OCI-LY7 (cell line): ENCODE measurements at regions not wholly inside any gene's neighbourhood (a gene's known extent, or its start where the extent isn't known, plus 50 kb on each side); places are given as distances from the start of the nearest gene placed in this dataset.

ENCODE experiments used
- EZH2phosphoT487 ChIP-seq: fragments of 200-600 bp; sonication (generic); IDR thresholded peaks from 2 replicates; pipeline ENCODE4 v1.6.1; 2018; ENCODE audit warnings: low read depth, borderline replicate concordance, mild to moderate bottlenecking, mixed run types, antibody characterized with exemption, low read length, moderate library complexity, mixed read lengths
- TF ChIP-seq, protein P1 (sequence below): fragments of 200-600 bp; sonication (generic); conservative IDR thresholded peaks from 2 replicates; pipeline ENCODE4 v1.5.1; 2014; ENCODE audit warnings: mild to moderate bottlenecking, antibody characterized with exemption, low read length, moderate library complexity, mixed read lengths

GRCh38 chr22:33144721-33145120 is 86.5 kb upstream of the SYN3 start:
- TF ChIP-seq, protein P1, sequence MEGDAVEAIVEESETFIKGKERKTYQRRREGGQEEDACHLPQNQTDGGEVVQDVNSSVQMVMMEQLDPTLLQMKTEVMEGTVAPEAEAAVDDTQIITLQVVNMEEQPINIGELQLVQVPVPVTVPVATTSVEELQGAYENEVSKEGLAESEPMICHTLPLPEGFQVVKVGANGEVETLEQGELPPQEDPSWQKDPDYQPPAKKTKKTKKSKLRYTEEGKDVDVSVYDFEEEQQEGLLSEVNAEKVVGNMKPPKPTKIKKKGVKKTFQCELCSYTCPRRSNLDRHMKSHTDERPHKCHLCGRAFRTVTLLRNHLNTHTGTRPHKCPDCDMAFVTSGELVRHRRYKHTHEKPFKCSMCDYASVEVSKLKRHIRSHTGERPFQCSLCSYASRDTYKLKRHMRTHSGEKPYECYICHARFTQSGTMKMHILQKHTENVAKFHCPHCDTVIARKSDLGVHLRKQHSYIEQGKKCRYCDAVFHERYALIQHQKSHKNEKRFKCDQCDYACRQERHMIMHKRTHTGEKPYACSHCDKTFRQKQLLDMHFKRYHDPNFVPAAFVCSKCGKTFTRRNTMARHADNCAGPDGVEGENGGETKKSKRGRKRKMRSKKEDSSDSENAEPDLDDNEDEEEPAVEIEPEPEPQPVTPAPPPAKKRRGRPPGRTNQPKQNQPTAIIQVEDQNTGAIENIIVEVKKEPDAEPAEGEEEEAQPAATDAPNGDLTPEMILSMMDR: no peak
- TF ChIP-seq EZH2phosphoT487: no peak
